Activated CD4-positive, alpha-beta memory T cell treated with anti-CD3 and anti-CD28 coated beads for 36 hours (primary cell): ENCODE measurements at regions not wholly inside any gene's neighbourhood (a gene's known extent, or its start where the extent isn't known, plus 50 kb on each side); places are given as distances from the start of the nearest gene placed in this dataset.
"Not testable (repeated sequence)": the region's sequence is repeated elsewhere in the genome, so short reads cannot be mapped to it uniquely, and the experiment has no call there.

ENCODE experiments used
- CTCF ChIA-PET: fragments of 350-600 bp; sonication (Branson Sonifier 250); formaldehyde crosslinking; loops from one replicate; lab custom pipeline; 2021; ENCODE audit warnings: antibody characterized with exemption, inconsistent platforms; lab: Charles Lee
- POLR2A ChIA-PET: fragments of 350-600 bp; sonication (Branson Sonifier 250); formaldehyde crosslinking; loops from one replicate; lab custom pipeline; 2021; ENCODE audit warnings: antibody characterized with exemption; lab: Charles Lee
- DNase-seq: peaks from one replicate; pipeline ENCODE4 v3.0.0-alpha.2; 2020
- H3K27ac Mint-ChIP-seq: one replicate; pipeline ENCODE4 v1.8.0; 2021; ENCODE audit warnings: mixed read lengths
- H3K27me3 Mint-ChIP-seq: one replicate; pipeline ENCODE4 v1.8.0; 2021; ENCODE audit warnings: mixed read lengths
- H3K36me3 Mint-ChIP-seq: one replicate; pipeline ENCODE4 v1.8.0; 2021; ENCODE audit warnings: mixed read lengths
- H3K4me1 Mint-ChIP-seq: one replicate; pipeline ENCODE4 v1.8.0; 2021; ENCODE audit warnings: low read depth, mixed read lengths
- H3K4me3 Mint-ChIP-seq: one replicate; pipeline ENCODE4 v1.8.0; 2021; ENCODE audit warnings: mild to moderate bottlenecking, mixed read lengths
- H3K9me3 Mint-ChIP-seq: one replicate; pipeline ENCODE4 v1.8.0; 2021; ENCODE audit warnings: mixed read lengths
- intact Hi-C: fragments of 100-400 bp; cut with micrococcal nuclease; formaldehyde crosslinking; loops from one replicate; pipeline ENCODE4 v1.15.1; 2023

GRCh38 chr7:68963552-68963951 is 634.7 kb upstream of the AUTS2 start:
- ChIA-PET CTCF (no interaction called here), POLR2A (no interaction called here)
- H3K27ac Mint-ChIP-seq: no peak overlapping the region
- intact Hi-C loops: no loop called here
- peaks cover 18% of the 10 kb centered on the region for H3K9me3 Mint-ChIP-seq
- no peaks in the 10 kb centered on the region for H3K4me1 Mint-ChIP-seq
- no peak for DNase-seq
- H3K4me3 Mint-ChIP-seq: no peak overlapping the region
- no peaks in the 10 kb centered on the region for H3K36me3 Mint-ChIP-seq
- no peaks in the 10 kb centered on the region for H3K27me3 Mint-ChIP-seq

- peaks cover 18% of the 10 kb centered on the region for H3K9me3 Mint-ChIP-seq
Observed at GRCh38 chr7:68964060-68964459, 634.2 kb upstream of the AUTS2 start.

GRCh38 chr7:68965351-68965750 is 632.9 kb upstream of the AUTS2 start:
- H3K4me1 Mint-ChIP-seq: no peaks in the 10 kb centered on the region
- H3K27ac Mint-ChIP-seq: no peak overlapping the region
- no peak for DNase-seq
- no peaks in the 10 kb centered on the region for H3K36me3 Mint-ChIP-seq
- ChIA-PET CTCF (no interaction called here), POLR2A (no interaction called here)
- H3K9me3 Mint-ChIP-seq: peaks cover 24% of the 10 kb centered on the region
- intact Hi-C loops: no loop called here
- no peaks in the 10 kb centered on the region for H3K27me3 Mint-ChIP-seq
- H3K4me3 Mint-ChIP-seq: no peak overlapping the region

More at GRCh38 chr7:68964060-68964459, 634.2 kb upstream of the AUTS2 start:
- no peaks in the 10 kb centered on the region for H3K36me3 Mint-ChIP-seq
- H3K4me1 Mint-ChIP-seq: no peaks in the 10 kb centered on the region
- no peak overlapping the region for H3K27ac Mint-ChIP-seq
- CTCF ChIA-PET: no interaction called here
- POLR2A ChIA-PET: no interaction called here
- intact Hi-C loops: no loop called here
- no peaks in the 10 kb centered on the region for H3K27me3 Mint-ChIP-seq
- no peak for DNase-seq
- no peak overlapping the region for H3K4me3 Mint-ChIP-seq

- H3K4me1 Mint-ChIP-seq: no peaks in the 10 kb centered on the region
- H3K36me3 Mint-ChIP-seq: no peaks in the 10 kb centered on the region
- POLR2A ChIA-PET: no interaction called here
- peaks cover 21% of the 10 kb centered on the region for H3K9me3 Mint-ChIP-seq
- H3K27me3 Mint-ChIP-seq: no peaks in the 10 kb centered on the region
- no peak overlapping the region for H3K27ac Mint-ChIP-seq
- H3K4me3 Mint-ChIP-seq: no peak overlapping the region
- CTCF ChIA-PET: no interaction called here
- intact Hi-C loops: no loop called here
- no peak for DNase-seq
Observed at GRCh38 chr7:68967598-68967997, 630.7 kb upstream of the AUTS2 start.

- intact Hi-C loops: no loop called here
- H3K27ac Mint-ChIP-seq: no peak overlapping the region
- H3K36me3 Mint-ChIP-seq: no peaks in the 10 kb centered on the region
- no peaks in the 10 kb centered on the region for H3K4me1 Mint-ChIP-seq
- ChIA-PET CTCF (no interaction called here), POLR2A (no interaction called here)
- no peak overlapping the region for H3K4me3 Mint-ChIP-seq
- no peaks in the 10 kb centered on the region for H3K27me3 Mint-ChIP-seq
- H3K9me3 Mint-ChIP-seq: peaks cover 20% of the 10 kb centered on the region
- no peak for DNase-seq
Observed at GRCh38 chr7:68969571-68969970, 628.7 kb upstream of the AUTS2 start.

GRCh38 chr7:68971634-68972340 is 626.5 kb upstream of the AUTS2 start:
- ChIA-PET POLR2A (no interaction called here), CTCF (no interaction called here)
- intact Hi-C loops: no loop called here
- Mint-ChIP-seq H3K27me3 (no peaks in the 10 kb centered on the region), H3K27ac (no peak overlapping the region), H3K36me3 (no peaks in the 10 kb centered on the region), H3K4me1 (no peaks in the 10 kb centered on the region), H3K4me3 (no peak overlapping the region), H3K9me3 (peaks cover 22% of the 10 kb centered on the region)
- DNase-seq: no peak

- no peaks in the 10 kb centered on the region for H3K4me1 Mint-ChIP-seq
- peaks cover 29% of the 10 kb centered on the region for H3K9me3 Mint-ChIP-seq
- CTCF ChIA-PET: no interaction called here
- no peaks in the 10 kb centered on the region for H3K36me3 Mint-ChIP-seq
- DNase-seq: no peak
- H3K27me3 Mint-ChIP-seq: no peaks in the 10 kb centered on the region
- H3K4me3 Mint-ChIP-seq: no peak overlapping the region
- intact Hi-C loops: no loop called here
- H3K27ac Mint-ChIP-seq: no peak overlapping the region
- POLR2A ChIA-PET: interaction anchor here (0.6 kb wide), 1 partner anchor 10 kb away, joined by 5 read pairs; no protein-coding TSS in a partner anchor
Observed at GRCh38 chr7:68977385-68978055, 620.8 kb upstream of the AUTS2 start.

GRCh38 chr7:68978710-68979109 is 619.6 kb upstream of the AUTS2 start:
- ChIA-PET CTCF (no interaction called here), POLR2A (no interaction called here)
- no peak for DNase-seq
- no peak overlapping the region for H3K4me3 Mint-ChIP-seq
- no peak overlapping the region for H3K27ac Mint-ChIP-seq
- no peaks in the 10 kb centered on the region for H3K27me3 Mint-ChIP-seq
- intact Hi-C loops: no loop called here
- H3K36me3 Mint-ChIP-seq: no peaks in the 10 kb centered on the region
- H3K9me3 Mint-ChIP-seq: peaks cover 26% of the 10 kb centered on the region
- H3K4me1 Mint-ChIP-seq: no peaks in the 10 kb centered on the region

GRCh38 chr7:68980011-68980410 is 618.3 kb upstream of the AUTS2 start:
- no peaks in the 10 kb centered on the region for H3K27me3 Mint-ChIP-seq
- no peak overlapping the region for H3K27ac Mint-ChIP-seq
- H3K9me3 Mint-ChIP-seq: peaks cover 25% of the 10 kb centered on the region
- H3K36me3 Mint-ChIP-seq: no peaks in the 10 kb centered on the region
- H3K4me3 Mint-ChIP-seq: no peak overlapping the region
- ChIA-PET POLR2A (no interaction called here), CTCF (no interaction called here)
- DNase-seq: no peak
- intact Hi-C loops: no loop called here
- H3K4me1 Mint-ChIP-seq: no peaks in the 10 kb centered on the region

- POLR2A ChIA-PET: not testable (repeated sequence)
Observed at GRCh38 chr7:68980432-68980831, 617.8 kb upstream of the AUTS2 start.

GRCh38 chr7:68984306-68984705 is 614.0 kb upstream of the AUTS2 start:
- H3K27ac Mint-ChIP-seq: no peak overlapping the region
- H3K9me3 Mint-ChIP-seq: peaks cover 35% of the 10 kb centered on the region
- POLR2A ChIA-PET: no interaction called here
- CTCF ChIA-PET: no interaction called here
- H3K4me1 Mint-ChIP-seq: no peaks in the 10 kb centered on the region
- no peak overlapping the region for H3K4me3 Mint-ChIP-seq
- H3K36me3 Mint-ChIP-seq: no peaks in the 10 kb centered on the region
- no peak for DNase-seq
- intact Hi-C loops: no loop called here
- no peaks in the 10 kb centered on the region for H3K27me3 Mint-ChIP-seq

More at GRCh38 chr7:68980432-68980831, 617.8 kb upstream of the AUTS2 start:
- H3K27ac Mint-ChIP-seq, intact Hi-C loops, DNase-seq, H3K36me3 Mint-ChIP-seq, H3K4me1 Mint-ChIP-seq, CTCF ChIA-PET, H3K4me3 Mint-ChIP-seq, H3K27me3 Mint-ChIP-seq: not testable (repeated sequence)
- H3K9me3 Mint-ChIP-seq: peaks cover 25% of the 10 kb centered on the region

- Mint-ChIP-seq H3K9me3 (peaks cover 16% of the 10 kb centered on the region), H3K27ac (no peak overlapping the region), H3K27me3 (no peaks in the 10 kb centered on the region), H3K4me3 (no peak overlapping the region), H3K36me3 (no peaks in the 10 kb centered on the region), H3K4me1 (no peaks in the 10 kb centered on the region)
- ChIA-PET POLR2A (no interaction called here), CTCF (no interaction called here)
- intact Hi-C loops: no loop called here
- DNase-seq: no peak
Observed at GRCh38 chr7:68994841-68995240, 603.4 kb upstream of the AUTS2 start.

GRCh38 chr7:68998136-68998535 is 600.1 kb upstream of the AUTS2 start:
- H3K27ac Mint-ChIP-seq: no peak overlapping the region
- ChIA-PET CTCF (no interaction called here), POLR2A (no interaction called here)
- no peaks in the 10 kb centered on the region for H3K4me1 Mint-ChIP-seq
- peaks cover 3% of the 10 kb centered on the region for H3K36me3 Mint-ChIP-seq
- H3K27me3 Mint-ChIP-seq: no peaks in the 10 kb centered on the region
- DNase-seq: no peak
- H3K9me3 Mint-ChIP-seq: peaks cover 45% of the 10 kb centered on the region
- intact Hi-C loops: no loop called here
- no peak overlapping the region for H3K4me3 Mint-ChIP-seq
